HG03558 (cell line): ENCODE measurements at regions not wholly inside any gene's neighbourhood (a gene's known extent, or its start where the extent isn't known, plus 50 kb on each side); places are given as distances from the start of the nearest gene placed in this dataset.

Experiments used
- ATAC-seq: cut with Tn5 transposase; IDR thresholded peaks from one replicate; pipeline ENCODE4 v1.9.1; 2021; ENCODE audit warnings: moderate number of reproducible peaks; ENCODE audit not compliant: unreplicated experiment; ENCODE audit errors: extremely low read depth

DNA sequence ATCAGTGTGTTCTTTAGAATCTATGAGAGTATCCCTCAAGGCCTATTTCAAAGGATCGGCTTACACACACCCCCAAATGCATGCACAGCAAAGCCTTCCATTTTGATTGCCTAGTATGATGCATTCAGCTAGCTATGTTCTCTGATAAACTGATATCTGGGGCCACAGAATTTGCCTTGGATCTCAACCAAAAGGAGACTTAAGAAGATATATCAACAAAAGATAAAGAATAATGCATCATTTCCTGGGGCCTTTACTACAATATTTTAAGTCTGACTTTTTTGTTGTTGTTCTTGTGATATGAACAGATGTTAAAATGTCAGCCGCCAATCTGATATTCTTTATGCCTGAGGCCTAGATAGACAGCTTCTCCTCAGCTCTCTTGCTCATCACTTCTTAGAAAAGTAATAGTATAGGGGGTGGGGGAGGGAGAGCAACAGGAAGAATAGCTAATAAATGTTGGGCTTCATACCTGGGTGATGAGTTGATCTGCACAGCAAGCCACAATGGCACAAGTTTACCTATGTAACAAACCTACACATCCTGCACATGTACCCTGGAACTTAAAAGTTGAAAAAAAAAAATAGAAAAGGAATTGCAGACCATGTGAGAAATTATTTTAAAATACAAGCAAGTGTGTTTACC, 792.9 kb upstream of the GHITM start:
- ATAC-seq: no peak

DNA sequence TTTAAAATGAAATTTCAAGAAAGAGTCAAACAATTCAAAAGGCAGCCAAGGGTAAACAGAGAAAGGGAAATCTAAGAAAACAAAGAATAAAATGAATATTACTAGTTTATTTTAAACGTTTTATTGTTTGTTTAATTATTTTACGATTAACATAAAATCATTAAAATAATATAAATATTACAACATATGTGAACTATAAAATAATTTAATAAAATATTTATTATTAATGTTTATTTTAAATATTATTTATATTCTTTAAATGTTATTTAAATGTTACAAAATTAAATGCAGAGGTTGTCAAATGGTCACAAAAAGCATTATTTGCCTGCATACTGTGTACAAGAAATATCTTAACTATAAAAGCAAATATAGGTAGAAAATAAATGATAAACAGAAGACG, 786.7 kb upstream of the GHITM start:
- no peak for ATAC-seq

DNA sequence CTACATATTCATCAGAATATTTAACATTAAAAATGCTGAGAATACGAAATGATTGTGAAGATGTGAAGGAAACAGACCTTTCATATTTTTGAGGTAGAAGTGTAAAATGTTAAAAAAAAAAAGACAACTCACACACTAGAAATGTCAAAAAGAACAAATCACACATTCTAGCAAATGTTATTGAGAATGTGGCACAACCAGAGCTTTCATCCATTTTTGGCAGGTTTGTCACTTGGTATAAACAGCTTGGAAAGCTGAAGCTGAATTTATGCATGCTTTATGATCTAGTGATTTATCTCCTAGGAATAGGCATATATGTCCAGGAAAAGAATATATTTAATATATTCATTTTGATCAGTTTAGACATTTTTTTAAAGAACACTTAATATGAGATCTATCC, 784.9 kb upstream of the GHITM start:
- ATAC-seq: no peak

DNA sequence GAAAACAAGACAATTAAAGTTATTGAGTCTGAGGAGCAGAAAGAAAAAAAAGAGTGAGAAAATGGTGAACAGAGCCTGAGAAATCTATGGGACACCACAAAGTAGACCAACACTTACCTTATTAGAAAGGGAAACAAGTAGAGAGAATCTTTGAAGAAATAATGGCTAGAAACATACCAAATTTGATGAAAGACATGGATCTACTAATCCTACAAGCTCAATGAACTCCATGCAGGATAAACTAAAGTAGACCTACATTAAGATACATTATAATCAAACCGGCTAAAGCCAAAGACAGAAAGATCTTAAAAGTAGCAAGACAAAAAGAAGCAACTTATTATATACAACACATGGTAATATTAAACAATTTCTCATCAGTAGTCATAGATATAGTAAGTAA, 782.3 kb upstream of the GHITM start:
- no peak for ATAC-seq

DNA sequence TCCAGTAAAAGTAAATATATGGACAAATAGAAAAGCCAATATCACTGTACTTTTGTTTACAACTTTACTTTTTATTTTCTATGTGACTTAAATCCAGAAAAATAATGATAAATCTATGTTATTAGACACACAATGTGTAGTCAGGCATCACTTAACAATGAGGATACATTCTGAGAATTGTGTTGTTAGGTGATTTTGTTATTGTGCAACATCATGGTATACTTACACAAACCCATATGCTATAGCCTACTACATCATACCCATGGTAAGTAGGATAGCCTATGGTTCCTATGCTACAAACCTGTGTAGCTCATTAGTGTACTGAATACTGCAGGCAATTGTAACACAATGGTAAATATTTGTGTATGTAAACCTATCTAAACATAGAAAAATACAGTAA, 781.7 kb upstream of the GHITM start:
- ATAC-seq: no peak

DNA sequence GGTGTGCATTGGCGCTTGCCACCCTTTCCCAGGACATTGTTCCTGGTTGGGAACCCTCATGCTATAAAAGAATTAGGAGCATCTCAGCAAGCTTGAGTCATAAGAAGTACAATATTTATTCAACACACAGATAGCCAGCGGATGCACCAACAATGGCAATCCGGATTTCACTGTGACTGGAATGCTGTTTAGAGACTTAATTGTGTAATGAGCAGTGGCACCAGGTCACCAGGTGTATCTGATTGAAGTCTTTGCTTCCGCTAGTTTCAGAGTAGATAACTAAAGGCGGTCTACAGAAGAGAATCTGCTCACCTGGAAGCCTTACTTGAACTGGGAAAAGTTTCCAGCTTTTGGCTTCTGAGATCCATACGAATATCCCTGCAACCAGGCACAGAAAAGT, 772.3 kb upstream of the GHITM start:
- ATAC-seq: no peak

DNA sequence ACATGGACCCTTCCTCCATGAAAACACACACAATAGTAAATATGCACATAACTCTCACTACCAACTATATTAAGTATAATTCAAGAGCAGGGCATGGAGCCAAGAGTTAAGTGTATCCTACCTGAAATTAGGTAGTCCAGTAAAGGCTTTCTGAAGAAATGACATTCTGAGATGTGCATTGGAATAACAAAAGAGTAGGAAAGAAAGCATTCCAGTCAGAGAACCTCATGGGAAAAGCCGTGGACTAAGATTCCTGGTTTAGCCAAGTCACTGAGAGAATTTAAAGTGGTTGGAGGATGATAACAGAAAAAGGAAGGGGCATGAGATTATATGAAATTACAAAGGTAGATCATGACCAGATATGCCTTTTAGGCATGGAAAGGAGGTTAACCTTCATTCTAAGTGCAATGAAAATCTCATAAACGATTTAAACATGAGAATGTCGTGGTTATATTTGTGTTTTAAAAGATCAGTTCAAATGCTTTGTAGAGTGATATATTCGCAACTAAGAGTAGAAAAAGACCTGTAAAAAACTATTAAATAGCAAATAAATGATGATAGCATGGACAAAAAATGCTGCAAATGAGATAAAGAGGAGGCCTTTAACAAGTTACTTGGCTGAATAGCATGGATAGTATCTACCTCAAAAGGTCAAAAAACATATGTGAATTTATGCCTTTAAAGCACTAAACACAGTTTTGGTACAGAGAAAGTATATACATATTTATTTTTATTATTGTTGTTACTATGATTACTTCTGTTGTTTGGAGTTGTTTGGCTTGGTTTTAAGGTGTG, 767.4 kb upstream of the GHITM start:
- ATAC-seq: no peak

DNA sequence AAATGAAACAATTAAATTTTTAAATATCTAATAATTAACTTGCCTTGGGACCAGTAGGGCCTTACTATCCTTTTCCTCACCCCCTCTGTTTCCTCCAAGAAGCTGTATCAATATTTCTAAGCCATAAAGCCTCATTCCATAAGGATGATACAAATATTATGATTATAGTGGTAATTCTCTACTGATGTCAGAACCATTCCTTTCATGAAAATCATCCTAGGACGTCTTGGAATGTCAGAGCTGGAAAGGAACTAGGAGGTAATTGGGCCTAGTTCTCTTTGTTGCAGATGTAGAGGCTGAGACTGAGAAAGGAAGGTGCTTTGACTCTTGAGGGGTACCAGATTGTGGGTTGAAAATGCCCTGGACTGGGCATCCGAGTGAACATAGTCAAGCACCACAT, 766.7 kb upstream of the GHITM start:
- ATAC-seq: no peak

DNA sequence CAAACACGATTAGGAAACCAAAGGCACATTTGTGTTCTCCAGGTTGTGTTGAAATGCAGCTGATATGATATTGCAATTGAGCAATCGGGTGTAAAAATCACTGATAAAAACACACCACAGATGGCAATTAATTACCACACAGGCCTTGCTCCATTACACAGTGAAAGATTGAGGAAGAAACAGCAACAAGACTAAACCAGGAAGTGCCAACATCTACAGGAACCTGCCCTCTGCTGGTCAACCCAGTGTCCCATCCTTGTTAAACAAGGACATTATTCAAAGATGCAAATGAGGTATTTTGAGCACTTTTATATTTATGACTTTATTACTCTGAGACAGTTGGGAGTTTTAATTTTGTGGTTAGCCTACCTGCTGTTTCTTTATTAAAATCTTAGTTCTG, 765.6 kb upstream of the GHITM start:
- ATAC-seq: no peak

DNA sequence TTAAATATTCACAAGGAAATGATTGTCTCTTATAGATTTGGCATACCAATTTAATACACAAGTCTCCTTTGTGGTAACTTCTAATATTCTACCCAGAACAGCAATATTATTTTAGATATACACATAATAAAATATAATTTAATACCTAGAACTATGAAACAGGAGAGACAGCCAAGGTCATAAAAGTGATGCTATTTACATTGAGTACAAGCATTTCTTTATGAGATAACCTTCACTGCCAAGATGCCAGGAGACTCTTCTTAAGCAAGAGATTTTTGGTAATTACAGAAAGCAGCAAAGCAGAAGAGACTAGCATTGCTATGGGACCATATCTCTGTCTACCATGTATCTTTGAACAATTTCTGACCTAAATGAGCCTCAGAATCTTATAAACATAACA, 764.6 kb upstream of the GHITM start:
- no peak for ATAC-seq

DNA sequence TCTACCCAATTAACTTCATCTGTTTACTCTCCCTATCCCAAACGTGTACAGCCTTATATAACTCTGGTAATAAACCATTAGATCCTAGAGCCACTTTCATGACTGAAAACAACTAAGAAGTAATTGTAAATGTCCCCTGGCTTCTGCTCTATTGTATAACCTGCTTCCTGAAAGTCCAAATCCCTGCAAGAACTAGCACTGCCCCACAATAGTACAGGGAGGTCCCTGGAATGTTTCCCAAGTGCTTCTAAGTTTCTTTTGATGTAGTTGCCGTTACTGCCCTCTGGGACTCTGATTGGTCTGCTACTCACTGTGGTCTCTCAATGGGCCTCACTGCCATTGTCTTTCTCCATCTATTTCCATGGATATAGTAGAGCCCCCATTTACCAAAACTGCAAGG, 764.0 kb upstream of the GHITM start:
- ATAC-seq: no peak

DNA sequence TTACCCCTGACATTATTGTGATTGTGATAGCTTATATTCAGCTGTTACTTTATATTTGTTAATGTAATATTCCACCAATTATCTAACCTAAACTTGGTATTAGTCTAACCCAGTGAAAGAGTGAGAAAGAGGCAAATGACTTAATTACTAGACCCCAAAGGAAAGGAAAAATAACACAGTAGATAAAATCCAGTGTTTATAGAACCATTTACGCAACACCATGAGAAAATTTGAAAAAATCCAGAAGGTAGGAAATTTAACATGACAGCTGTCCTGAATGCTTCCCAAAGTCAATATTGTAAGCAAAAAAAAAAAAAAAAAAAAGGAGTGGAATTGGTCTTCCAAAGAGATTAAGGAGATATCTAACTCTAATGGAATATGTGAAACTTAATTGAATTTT, 741.5 kb upstream of the GHITM start:
- ATAC-seq: no peak

DNA sequence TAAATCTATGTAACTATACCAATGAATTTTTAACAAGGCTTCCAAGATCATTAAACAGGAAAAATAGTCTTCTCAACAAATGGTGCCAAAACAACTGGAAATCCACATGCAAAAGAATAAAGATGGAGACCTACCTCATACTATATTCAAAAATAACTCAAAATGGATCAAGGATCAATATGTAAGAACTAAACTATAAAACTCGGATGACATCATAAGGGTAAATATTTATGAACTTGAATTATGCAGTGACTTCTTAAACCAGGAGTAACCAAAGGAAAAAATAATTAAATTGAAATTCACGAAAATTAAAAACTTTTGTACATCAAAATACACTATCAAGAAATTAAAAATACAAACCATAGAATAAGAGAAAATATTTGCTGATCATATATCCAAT, 728.7 kb upstream of the GHITM start:
- no peak for ATAC-seq

DNA sequence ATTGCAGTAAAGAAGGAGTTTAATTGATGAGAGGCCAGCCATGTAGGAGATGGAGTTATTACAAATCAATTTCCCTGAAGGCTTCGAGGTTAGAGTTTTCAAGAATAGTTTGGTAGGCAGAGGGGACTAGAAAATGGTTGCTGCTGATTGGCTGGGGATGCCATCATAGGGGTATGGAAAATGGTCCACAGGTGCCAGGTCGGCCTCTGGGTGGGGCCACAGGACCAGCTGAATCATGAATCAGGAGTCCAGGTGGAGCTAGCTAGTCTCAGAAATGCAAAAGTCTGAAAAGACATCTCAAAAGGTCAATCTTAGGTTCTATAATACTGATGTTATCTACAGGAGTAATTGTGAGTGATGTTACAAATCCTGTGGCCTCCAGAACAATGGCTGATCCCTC, 714.0 kb upstream of the GHITM start:
- ATAC-seq: no peak

DNA sequence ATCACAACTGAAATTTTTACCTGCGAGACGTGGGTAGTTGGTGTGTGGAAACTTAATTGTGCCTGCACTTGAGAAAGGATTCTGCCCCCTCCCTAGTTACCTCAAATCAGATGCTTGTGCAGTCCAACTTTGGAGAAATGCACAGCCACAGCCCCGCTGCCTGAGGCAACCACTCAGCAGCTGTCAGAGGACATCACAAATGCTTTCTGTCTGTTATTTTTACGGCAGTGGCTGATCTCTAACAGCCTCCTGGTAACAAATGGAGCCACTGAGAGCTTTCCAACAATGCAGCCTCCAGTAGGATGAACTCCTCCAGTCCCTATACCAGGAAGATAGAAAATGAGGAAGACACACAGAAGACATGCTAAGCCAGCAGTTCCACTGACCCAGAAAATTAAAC, 712.2 kb upstream of the GHITM start:
- ATAC-seq: no peak

DNA sequence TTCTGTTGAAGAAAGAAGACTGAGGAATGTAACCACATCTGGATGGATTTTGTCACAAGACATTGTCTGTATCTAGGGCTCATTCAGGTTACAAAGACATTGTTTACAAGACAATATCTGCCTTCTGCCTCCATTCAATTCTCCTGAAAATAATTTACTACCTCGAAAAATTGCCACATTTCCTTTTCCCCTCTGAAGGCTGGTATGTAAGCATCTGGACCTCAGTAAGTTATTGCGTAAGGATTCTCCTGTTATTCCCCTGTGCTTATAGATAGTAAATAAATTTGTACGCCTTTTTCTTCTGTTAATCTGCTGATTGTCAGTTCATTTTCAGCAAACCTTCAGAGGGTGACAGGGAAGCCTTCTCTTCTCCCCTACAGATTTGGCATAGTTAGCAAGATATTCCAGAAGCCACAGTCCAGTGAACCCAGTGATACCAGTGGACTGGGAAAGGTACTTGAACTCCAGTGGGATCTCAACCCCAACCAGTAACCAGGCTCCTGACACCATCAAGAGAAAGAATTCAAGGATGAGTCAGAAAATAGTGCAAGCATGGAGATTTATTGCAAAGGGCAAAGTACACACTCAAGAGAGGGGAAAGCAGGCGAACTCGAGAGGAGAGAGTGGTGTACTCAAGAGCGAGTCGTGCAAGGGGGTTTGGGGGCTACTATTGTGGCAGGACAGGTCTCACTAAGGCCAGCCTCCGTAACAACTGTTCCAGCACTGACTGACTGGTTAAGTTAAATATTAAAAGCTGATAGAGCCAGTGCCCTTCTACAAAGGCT, 706.9 kb upstream of the GHITM start:
- no peak for ATAC-seq

DNA sequence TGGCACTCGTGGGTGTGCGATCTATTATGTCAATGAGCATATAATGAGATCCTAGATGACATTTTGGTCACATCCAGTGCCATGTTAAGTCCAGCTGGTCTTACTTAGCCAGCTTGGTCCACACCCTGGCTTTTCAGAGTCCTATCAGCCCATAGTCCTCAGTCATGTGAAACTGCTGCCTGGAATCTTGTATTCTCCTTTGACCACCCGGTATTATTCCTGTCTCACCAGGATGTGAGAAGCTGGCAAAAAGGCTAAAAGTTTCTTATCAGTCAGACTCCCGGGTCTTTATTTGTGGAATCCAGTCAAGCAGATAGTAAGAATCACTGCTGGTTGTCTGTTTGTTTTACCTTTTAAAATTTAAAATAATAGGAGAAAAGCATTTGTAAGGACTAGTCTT, 705.6 kb upstream of the GHITM start:
- ATAC-seq: no peak

DNA sequence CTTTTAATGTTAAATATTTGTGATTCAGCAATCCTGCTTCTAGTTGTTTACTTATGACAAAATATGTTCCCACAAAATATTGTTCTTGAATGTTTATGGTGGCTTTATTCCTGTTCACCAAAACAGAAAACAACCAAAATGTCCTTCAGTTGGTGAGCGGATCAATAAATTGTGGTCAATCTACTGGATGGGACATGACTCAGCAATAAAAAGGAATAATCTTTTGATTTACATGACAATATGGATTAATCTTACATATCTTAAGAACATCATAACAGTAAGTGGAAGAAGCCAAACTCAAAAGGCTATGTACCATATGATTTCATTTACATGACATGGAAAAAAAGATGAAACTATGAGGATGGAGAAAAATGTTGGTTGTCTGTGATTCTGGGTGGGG, 691.3 kb upstream of the GHITM start:
- ATAC-seq: no peak

DNA sequence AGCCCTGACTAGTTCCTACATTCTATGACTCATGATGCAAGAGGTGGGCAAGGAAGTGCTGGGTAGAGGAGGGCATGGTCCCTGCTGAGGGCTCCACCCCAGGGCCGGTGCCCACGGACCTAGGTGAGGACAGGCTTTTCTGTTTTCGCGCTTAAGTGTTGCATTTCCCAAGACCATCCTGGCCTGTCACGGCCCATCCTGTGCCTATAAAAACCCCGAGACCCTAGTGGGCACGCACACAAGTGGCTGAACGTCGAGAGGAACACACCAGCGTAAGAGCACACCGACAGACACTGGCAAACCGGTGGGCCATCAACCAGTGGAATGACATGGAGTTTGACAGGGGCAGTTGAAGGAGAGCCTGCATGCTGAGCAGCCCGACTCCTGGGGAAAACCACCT, 680.7 kb upstream of the GHITM start:
- no peak for ATAC-seq

DNA sequence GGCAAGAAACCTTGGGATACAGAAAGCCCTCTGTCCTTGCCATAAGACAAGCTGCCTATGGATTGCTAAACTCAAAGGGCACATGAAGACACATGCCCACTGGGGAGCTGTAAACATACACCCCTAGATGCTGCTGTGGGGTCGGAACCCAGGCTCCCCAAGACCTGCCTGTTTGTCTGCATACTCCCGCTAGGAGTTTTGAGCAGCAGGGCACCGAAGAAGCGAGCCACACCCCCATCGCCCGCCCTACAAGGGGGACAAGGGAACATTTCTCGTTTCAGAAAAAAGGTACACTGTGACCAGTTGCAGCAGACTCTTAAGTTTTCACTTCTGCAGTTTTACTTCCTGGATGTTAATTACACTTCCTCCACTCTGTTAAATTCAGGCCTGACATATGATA, 680.2 kb upstream of the GHITM start:
- ATAC-seq: no peak

DNA sequence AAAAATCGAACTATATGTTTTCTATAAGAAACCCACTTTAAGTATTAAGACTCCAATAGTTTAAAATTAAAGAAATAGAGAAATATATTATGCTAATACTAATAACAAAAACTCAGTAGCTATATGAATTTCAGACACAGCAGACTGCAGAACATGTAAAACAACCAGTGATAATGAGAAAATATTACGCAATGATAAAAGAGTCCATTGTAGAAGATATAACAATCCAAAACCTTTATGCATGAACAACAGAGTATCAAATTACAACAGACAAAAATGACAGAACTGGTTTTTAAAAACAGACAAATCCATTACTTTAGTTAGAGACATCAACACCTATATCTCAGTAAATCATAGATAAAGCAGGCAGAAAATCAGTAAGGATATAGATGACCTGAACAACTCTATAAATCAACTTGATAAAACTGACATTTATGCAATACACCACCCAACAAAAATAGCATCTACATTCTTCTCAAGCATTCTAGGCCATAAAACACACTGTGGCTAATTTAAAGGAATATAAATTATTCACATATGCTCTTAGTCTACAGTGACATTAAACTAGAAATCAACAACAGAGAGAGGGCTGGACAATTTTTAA, 669.5 kb upstream of the GHITM start:
- no peak for ATAC-seq
